NCI-H774 (cell line): ENCODE measurements at regions not wholly inside any gene's neighbourhood (a gene's known extent, or its start where the extent isn't known, plus 50 kb on each side); places are given as distances from the start of the nearest gene placed in this dataset.

Source experiments
- DNase-seq: peaks from one replicate; lab custom pipeline; 2025; lab: John Stamatoyannopoulos, UW

- no peak for DNase-seq
Measured at GRCh38 chr9:551986-552929, 289.2 kb upstream of the DMRT1 start.

- DNase-seq: no peak
Measured at GRCh38 chr9:555493-555892, 286.0 kb upstream of the DMRT1 start.

- no peak for DNase-seq
Measured at GRCh38 chr9:556199-556598, 285.3 kb upstream of the DMRT1 start.

GRCh38 chr9:556675-557074 lies 284.8 kb upstream of the DMRT1 start:
- DNase-seq: no peak

- DNase-seq: no peak
Measured at GRCh38 chr9:557601-558201, 283.8 kb upstream of the DMRT1 start.

- DNase-seq: no peak
Measured at GRCh38 chr9:561427-561826, 280.1 kb upstream of the DMRT1 start.

- no peak for DNase-seq
Measured at GRCh38 chr9:563200-563599, 278.3 kb upstream of the DMRT1 start.

- no peak for DNase-seq
Measured at GRCh38 chr9:565528-565927, 276.0 kb upstream of the DMRT1 start.

- DNase-seq: no peak
Measured at GRCh38 chr9:567128-567746, 274.3 kb upstream of the DMRT1 start.

GRCh38 chr9:567747-568305 lies 273.7 kb upstream of the DMRT1 start:
- DNase-seq: no peak

- no peak for DNase-seq
Measured at GRCh38 chr9:569296-569695, 272.2 kb upstream of the DMRT1 start.

- no peak for DNase-seq
Measured at GRCh38 chr9:570187-570586, 271.3 kb upstream of the DMRT1 start.

- DNase-seq: no peak
Measured at GRCh38 chr9:571066-571465, 270.4 kb upstream of the DMRT1 start.

GRCh38 chr9:571741-572140 lies 269.8 kb upstream of the DMRT1 start:
- no peak for DNase-seq

- no peak for DNase-seq
Measured at GRCh38 chr9:573691-574410, 267.6 kb upstream of the DMRT1 start.

GRCh38 chr9:575139-575538 lies 266.4 kb upstream of the DMRT1 start:
- no peak for DNase-seq

- DNase-seq: no peak
Measured at GRCh38 chr9:580652-581342, 260.7 kb upstream of the DMRT1 start.

GRCh38 chr9:581673-582497 lies 259.6 kb upstream of the DMRT1 start:
- DNase-seq: no peak

- no peak for DNase-seq
Measured at GRCh38 chr9:582775-583174, 258.7 kb upstream of the DMRT1 start.

GRCh38 chr9:587527-587926 lies 254.0 kb upstream of the DMRT1 start:
- no peak for DNase-seq

GRCh38 chr9:588981-589380 lies 252.5 kb upstream of the DMRT1 start:
- DNase-seq: no peak
